Neural crest cell (in vitro differentiated cells): ENCODE measurements at regions not wholly inside any gene's neighbourhood (a gene's known extent, or its start where the extent isn't known, plus 50 kb on each side); places are given as distances from the start of the nearest gene placed in this dataset.

Experiments
- DNase-seq: peaks from one replicate; pipeline ENCODE4 v3.0.0; 2021; ENCODE audit warnings: low read depth, mixed read lengths, low spot score
- H3K27ac Mint-ChIP-seq: one replicate; pipeline ENCODE4 v1.8.0; 2021; ENCODE audit warnings: mild to moderate bottlenecking, mixed read lengths; ENCODE audit not compliant: unreplicated experiment
- H3K27me3 Mint-ChIP-seq: 2 replicates; pipeline ENCODE4 v1.8.0; 2021; ENCODE audit warnings: low read depth, mild to moderate bottlenecking, mixed read lengths
- H3K36me3 Mint-ChIP-seq: 2 replicates; pipeline ENCODE4 v1.8.0; 2021; ENCODE audit warnings: low read depth, mild to moderate bottlenecking, mixed read lengths
- H3K4me1 Mint-ChIP-seq: 2 replicates; pipeline ENCODE4 v1.8.0; 2021; ENCODE audit warnings: mixed read lengths
- H3K4me3 Mint-ChIP-seq: one replicate; pipeline ENCODE4 v1.8.0; 2021; ENCODE audit warnings: mild to moderate bottlenecking, mixed read lengths
- H3K9me3 Mint-ChIP-seq: 2 replicates; pipeline ENCODE4 v1.8.0; 2021; ENCODE audit warnings: mixed read lengths
- TF ChIP-seq, protein P1 (sequence below): fragments of 200-600 bp; sonication (generic); conservative IDR thresholded peaks from 2 replicates; pipeline ENCODE4 v1.5.0; 2021; ENCODE audit warnings: antibody characterized with exemption, mild to moderate bottlenecking

DNA sequence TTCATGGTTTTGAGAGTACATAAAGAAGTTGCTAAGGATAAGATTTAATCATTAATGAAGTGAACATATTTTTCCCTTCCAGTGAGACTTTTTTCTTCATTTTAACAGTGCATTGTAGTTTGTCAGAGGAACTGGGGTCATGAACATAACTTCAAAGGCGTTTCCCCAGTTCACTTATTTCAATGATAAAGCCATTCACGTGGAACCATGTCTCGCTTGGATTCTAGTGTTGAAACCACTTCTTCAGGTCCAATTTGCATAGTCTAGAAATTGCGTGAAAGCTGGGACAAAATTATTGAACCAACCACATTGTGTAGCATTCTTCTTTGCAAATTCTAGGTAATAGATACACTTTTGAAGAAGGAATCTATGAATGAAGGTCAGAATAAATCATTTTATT, 197.0 kb downstream of the CLIC5 start:
- peaks cover 6% of the 10 kb centered on the region for H3K9me3 Mint-ChIP-seq
- no peak overlapping the region for H3K4me3 Mint-ChIP-seq
- TF ChIP-seq, protein P1, sequence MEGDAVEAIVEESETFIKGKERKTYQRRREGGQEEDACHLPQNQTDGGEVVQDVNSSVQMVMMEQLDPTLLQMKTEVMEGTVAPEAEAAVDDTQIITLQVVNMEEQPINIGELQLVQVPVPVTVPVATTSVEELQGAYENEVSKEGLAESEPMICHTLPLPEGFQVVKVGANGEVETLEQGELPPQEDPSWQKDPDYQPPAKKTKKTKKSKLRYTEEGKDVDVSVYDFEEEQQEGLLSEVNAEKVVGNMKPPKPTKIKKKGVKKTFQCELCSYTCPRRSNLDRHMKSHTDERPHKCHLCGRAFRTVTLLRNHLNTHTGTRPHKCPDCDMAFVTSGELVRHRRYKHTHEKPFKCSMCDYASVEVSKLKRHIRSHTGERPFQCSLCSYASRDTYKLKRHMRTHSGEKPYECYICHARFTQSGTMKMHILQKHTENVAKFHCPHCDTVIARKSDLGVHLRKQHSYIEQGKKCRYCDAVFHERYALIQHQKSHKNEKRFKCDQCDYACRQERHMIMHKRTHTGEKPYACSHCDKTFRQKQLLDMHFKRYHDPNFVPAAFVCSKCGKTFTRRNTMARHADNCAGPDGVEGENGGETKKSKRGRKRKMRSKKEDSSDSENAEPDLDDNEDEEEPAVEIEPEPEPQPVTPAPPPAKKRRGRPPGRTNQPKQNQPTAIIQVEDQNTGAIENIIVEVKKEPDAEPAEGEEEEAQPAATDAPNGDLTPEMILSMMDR = no peak

DNA sequence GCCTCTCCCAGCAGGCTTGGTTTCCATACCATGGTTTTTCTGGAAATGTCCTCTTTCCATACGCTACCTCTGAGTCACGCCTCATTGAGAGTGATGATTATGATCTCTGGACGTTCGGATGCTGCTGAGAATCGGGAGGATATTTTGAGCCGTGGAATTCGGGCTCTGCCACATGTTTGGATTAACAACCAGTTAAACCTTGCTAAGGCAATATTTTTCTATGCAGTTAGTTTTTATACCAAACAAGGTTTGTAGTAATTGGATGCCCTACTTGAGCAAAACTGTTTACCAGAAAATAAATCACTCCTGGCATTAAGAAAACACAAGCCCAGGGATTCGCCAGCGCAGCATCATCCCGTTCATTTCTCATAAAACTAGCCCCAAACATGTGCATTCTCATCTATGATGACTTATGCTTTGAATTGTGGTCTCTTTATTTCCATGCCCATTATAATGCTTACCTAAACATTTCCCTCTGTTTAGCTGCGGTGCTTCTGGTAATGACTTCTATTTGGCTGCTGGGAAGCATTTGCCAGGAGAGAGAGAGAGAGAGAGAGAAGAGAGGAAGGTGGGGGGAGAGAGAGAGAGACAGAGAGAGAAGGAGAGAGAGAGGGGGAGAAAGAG, 198.9 kb downstream of the CLIC5 start:
- no peak overlapping the region for H3K27ac Mint-ChIP-seq
- peaks cover 10% of the 10 kb centered on the region for H3K4me1 Mint-ChIP-seq
- H3K4me3 Mint-ChIP-seq = no peak overlapping the region
- peaks cover 6% of the 10 kb centered on the region for H3K9me3 Mint-ChIP-seq
- H3K27me3 Mint-ChIP-seq = no peaks in the 10 kb centered on the region
- peaks cover 2% of the 10 kb centered on the region for H3K36me3 Mint-ChIP-seq
- TF ChIP-seq, protein P1 = no peak
- no peak for DNase-seq

More for the DNA sequence above, 197.0 kb downstream of the CLIC5 start:
- Mint-ChIP-seq H3K27me3 (no peaks in the 10 kb centered on the region), H3K27ac (no peak overlapping the region), H3K36me3 (peaks cover 2% of the 10 kb centered on the region), H3K4me1 (no peaks in the 10 kb centered on the region)
- no peak for DNase-seq

DNA sequence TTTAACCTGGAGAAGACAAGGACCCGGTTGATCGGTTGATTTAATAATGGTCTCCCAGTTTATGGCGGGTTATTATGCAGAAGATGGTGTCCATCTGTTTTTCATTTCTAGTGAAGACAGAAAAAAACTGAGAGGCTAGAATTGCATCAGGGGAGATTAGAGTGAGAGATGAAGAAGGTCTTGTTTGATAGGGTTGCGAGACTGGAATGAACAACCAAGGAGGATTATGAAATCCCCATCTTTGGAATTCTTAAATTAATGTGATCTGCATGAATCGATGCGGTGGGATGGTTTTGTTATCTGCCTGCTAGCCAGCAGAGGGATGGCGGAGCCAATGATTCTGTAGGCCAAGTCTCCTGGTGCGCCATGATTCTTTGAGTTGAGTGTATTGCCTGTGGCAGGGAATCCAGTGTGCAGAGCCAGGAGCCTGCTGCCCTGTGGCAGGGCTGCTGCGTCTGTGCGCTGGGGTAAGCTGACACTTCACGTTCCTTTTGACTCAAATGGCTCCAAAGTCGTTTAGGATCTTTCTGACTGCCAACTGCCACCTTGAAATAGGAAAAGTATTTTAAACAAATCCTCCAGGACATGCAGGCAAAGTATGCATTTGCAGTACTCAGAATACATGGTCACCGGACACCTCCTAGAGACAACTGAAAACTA, 200.1 kb downstream of the CLIC5 start:
- H3K36me3 Mint-ChIP-seq = peaks cover 2% of the 10 kb centered on the region
- H3K4me1 Mint-ChIP-seq = peaks cover 10% of the 10 kb centered on the region
- DNase-seq = no peak
- H3K27me3 Mint-ChIP-seq = no peaks in the 10 kb centered on the region
- TF ChIP-seq, protein P1 = no peak
- H3K4me3 Mint-ChIP-seq = no peak overlapping the region
- H3K9me3 Mint-ChIP-seq = peaks cover 8% of the 10 kb centered on the region
- no peak overlapping the region for H3K27ac Mint-ChIP-seq

DNA sequence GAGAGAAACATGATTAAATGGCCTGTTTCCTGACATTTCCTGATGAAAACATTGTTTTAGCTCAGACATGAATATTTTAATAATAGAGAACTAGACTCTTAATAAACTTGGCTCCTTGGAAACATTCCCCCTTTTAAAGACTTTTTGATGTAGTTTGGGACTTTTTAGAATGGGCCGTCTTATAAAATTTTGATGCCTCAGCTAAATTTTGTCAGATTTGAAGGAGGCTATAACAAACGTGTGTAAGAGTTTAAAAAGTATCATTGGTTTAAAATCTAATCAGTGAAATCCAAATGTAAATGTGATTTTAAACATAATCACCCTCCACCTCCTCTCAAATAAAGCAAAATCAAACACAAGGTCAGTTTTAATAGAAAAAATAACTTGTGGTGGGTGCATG, 200.9 kb downstream of the CLIC5 start:
- no peak overlapping the region for H3K27ac Mint-ChIP-seq
- TF ChIP-seq, protein P1 = no peak
- DNase-seq = no peak
- H3K4me3 Mint-ChIP-seq = no peak overlapping the region
- peaks cover 8% of the 10 kb centered on the region for H3K9me3 Mint-ChIP-seq
- peaks cover 10% of the 10 kb centered on the region for H3K4me1 Mint-ChIP-seq
- peaks cover 2% of the 10 kb centered on the region for H3K36me3 Mint-ChIP-seq
- H3K27me3 Mint-ChIP-seq = no peaks in the 10 kb centered on the region

DNA sequence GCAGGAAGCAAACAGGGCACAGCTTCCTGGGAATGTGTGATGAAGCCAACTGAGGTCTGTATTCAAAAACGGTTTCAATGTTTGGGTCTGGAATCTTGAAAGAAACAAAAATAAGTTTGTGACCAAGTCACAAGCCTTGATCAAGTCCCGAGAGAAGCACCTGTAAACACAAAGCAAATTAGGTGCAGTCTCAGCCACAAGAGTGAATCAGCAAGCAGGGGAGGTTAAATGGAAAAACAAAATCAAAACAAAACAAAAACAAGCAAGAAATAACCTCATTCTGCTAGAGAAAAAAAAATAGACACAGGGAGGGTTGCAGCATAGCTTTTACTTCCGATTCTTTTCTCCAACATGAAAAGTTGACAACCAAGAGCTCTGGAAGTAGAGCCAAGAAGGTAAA, 201.7 kb downstream of the CLIC5 start:
- no peak overlapping the region for H3K27ac Mint-ChIP-seq
- H3K4me1 Mint-ChIP-seq = peaks cover 10% of the 10 kb centered on the region
- H3K36me3 Mint-ChIP-seq = peaks cover 2% of the 10 kb centered on the region
- H3K4me3 Mint-ChIP-seq = no peak overlapping the region
- TF ChIP-seq, protein P1 = no peak
- H3K27me3 Mint-ChIP-seq = no peaks in the 10 kb centered on the region
- no peak for DNase-seq
- H3K9me3 Mint-ChIP-seq = peaks cover 8% of the 10 kb centered on the region
